NCI-H1694 treated with DMSO at 0.1 percent for 48 hours (cell line): ENCODE measurements at regions not wholly inside any gene's neighbourhood (a gene's known extent, or its start where the extent isn't known, plus 50 kb on each side); places are given as distances from the start of the nearest gene placed in this dataset.
A peak's percentile ranks its signal among the peaks of the same experiment; 100 is the strongest.
"Not testable (repeated sequence)": the region's sequence is repeated elsewhere in the genome, so short reads cannot be mapped to it uniquely, and the experiment has no call there.

Experiments used
- DNase-seq: peaks from one replicate; lab custom pipeline; 2025; lab: John Stamatoyannopoulos, UW

DNA sequence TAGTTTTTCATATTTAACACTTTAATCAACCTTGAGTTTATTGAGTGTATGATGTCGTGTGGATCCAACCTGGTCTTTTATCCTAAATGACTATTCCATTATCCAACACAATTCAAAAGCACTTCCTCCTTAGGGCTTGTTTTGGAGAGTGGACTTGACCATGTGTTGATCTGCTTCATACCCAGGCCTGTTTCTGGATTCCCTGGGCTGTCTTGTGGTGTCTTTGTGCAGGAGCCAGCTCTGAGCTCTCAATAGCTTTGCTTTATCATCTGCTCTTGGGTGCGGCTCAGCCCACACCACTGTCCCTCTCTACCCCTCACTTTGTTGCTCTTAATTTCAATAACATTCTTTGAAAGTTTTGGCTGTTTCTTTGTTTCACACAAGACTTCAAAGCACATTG, 70.9 kb upstream of the CHST15 start:
- DNase-seq, result no peak

DNA sequence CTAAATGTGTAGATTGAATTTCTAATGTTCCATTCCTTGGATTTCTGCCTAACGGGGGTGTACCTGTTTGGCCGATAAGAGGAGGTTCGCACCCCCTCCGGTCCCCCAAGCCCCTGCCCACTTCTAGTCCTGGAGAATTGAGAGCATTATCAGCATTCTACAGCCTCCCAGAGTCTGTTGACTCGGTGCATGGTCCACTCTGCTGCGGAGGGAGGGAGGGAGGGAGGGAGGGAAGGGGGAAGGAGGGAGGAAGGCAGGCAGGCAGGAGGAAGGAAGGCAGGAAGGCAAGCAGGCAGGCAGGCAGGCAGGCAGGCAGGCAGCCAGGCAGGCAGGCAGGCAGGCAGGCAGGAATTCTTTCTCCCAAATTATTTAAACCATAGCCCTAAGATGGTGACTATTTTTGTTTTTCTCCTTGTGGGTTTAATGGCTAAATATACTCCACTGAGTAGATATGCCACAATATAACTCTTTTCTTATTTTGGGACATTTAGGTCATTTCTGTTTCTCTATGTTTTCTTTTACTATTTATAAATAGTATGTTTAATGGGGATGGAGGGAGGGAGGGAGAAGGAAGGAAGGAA, 69.5 kb upstream of the CHST15 start:
- no peak for DNase-seq

DNA sequence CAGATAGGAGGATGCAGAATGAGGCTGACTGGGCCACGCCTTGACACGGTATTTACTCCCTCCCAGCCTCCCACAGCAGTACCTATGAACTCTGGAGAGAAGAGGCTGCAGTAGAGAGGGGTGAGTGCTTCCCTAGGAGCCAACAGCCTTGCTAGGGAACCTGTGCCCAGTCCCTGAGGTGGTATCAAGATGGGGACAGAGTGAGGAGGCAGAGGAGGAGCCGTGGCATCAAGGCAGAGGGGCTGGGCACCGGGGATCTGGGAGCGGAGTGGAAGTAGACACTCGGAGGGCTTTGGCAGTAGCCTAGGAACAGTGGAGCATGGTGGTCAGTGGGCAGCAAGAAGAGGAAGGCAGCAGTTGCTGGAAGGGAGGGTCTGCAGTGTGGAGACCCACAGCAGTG, 68.7 kb upstream of the CHST15 start:
- DNase-seq, result no peak

DNA sequence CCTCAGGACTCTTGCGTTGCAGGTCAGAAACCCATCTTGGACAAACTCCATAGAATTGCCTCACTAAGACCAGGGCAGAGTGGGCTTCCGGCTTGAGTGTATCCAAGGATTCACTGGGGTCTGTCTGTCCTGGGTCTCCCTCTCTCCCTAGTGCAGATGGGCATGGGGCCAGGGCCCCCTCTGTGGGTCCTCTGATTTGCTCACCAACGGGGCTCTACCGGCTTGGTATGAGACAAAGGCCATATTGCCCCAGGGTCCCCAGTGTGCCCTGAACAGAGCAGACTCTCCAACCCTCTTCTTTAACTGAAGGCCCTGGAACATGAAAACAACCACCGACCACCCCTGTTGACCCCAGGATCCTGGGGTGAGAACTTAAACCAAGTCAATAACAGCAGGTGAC, 68.2 kb upstream of the CHST15 start:
- DNase-seq, result no peak

DNA sequence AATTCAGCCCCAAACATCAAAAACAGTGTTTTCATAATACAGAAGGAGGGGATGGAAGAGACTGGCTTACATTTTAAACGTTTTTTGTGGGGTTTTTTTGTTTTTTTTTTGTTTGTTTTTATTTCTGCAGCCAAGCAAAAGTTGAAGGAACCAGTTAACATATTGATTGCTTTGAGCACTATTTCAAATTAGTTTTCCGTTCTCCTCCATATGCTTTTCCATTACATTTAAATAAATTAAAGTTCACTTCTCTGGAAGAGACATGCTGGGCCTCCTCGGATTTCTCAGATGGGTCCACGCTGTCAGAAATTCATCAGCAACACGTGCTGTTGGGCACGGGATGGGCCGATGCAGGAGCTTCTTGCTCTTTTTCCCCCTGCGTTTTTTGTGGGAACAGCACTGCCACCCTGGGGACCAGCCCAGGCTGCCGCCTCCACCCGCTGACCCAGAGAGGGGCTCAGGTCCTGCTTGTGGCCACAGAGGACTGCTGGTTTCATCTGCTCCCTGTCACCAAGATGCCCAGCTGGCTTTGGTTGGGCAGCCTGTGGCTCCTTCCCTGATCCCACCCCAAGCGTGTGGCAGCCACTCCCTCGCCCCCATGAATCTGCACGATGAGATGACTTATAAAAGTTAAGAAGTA, 67.7 kb upstream of the CHST15 start:
- DNase-seq, result no peak

DNA sequence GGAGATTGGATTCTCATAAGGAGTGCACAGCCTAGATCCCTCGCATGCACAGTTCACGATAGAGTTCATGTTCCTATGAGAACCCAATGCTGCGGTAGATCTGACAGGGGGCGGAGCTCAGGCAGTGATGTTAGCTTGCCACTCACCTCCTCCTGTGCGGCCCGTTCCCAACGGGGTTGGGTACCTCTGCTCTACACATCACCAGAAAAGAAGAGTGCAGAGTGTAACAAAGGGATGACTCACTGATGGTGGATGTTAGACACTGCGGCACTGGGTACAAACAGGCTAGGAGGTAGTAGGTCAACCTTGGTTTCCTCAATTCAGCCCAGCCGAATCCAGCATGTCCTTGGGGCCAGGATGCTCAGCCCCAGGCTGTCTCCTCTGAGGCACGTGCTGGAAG, 66.8 kb upstream of the CHST15 start:
- no peak for DNase-seq

DNA sequence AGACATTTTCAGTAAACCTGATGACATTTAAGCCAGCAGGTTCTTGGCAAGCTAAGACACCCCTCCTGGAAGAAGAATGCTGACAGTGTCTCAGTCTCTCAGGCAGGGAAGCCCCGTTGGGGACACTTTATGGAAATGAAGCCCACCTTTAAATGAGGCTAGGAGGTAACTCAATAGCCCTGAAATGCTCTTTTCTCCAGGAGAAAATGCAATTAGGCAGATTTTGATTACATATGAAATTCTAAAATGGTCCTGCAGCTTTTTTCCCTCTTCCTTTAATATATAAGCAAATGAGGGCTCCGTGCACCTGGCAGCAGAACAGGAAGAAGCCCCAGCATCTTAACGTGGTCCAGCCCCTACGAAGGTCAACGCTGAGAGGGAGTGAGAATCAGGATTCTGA, 65.8 kb upstream of the CHST15 start:
- DNase-seq, result no peak

DNA sequence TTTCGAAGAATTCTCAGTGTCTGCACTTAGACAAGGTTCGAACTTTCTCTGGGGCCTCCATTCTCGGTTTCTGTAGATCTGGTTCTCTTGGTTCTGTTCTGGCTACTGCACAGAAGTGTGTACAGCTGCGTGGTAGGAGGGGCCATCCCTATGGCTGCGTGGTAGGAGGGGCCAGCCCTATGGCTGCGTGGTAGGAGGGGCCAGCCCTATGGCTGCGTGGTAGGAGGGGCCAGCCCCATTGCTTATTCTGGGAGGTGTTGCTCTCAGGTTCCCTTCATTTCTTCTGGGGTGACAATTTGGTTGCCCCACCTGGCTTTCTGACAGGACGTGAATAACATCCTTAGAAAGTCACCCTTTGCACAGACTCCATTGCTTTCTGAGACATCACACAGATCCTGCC, 65.2 kb upstream of the CHST15 start:
- no peak for DNase-seq

DNA sequence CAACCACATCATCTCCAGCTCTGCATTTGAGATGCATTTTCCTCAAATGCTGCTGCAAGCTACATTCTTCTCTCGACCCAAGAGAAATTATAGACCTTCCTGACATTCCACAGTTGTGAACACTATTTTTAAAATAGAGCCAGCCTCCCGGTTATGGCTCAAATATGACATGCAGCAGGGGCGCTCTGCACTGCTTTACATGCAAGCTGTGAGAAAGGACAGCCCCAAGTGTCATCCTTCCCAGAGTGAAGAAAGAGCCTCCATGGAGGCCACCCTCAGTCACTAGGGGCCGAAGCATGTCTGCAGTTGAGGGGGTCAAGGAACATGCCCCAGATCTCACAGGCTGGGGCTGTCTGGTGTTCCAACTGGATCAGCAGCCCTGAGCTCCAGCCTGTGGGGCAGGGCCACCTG, 63.9 kb upstream of the CHST15 start:
- DNase-seq, result no peak

DNA sequence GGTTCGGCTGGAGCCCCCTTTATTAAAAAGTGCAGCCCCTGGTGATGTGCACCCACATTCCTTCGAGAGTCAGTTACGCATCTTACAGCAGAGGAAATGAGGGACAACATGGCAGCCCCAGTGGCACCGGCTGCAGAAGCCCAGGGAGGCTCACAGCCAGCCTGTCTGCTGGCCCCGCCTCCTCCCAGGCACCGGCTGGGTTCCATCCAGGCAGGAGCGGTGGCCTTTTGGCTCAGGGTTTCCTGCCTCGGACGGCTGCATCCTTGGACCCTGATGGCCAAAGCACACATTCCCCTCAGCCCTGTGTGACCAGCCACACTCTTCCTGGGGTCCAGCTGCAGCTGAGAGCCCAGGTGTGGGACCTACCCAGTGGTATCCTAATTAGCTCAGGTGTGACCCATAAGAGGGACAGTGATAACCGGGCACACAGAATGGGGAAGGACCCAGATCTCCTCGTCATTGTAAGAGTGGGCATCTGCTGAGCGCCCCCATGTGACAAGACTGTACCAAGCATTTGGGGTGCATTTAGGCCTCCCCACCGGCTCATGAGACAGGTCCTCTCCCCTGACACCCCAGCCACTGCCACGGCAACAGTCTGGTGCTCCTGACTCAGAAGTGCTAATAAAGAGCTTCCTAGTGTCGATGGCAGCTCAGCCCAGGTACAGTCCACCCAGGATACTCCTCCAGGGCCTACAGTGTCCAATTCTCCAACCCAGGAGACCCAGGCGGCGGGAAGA, 63.3 kb upstream of the CHST15 start:
- DNase-seq, result no peak

DNA sequence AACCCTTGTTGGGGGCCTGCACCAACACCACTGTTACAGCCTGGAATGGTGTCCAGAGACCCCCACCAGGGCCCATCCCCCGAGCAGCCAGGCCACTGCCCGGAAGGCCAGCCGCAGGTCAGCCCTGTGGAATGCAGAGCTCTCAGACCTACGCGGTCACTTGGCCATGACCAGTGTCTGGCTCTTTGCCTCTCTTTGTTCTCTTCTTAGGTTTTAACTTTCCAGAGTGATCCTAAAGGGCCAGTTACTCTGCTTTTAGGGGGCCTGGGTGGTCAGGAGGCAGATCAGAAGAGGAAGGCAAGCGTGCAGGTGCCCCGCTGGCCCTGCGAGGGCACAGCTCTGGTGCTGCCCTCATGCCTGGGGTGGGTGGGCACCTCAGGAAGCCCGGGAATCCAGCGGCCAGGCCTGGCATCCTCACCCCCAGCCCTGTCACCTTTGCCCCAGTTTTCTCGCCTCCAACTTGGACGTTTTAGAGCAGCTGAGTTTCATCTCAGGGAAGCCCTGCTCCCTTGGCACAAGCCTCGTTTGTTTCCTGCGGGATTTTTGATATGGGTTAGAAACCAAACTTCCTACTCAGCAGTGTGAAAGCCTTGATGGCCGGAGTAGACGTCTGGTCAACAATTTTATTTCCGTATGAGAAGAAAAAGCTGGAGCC, 62.5 kb upstream of the CHST15 start:
- DNase-seq, result no peak

DNA sequence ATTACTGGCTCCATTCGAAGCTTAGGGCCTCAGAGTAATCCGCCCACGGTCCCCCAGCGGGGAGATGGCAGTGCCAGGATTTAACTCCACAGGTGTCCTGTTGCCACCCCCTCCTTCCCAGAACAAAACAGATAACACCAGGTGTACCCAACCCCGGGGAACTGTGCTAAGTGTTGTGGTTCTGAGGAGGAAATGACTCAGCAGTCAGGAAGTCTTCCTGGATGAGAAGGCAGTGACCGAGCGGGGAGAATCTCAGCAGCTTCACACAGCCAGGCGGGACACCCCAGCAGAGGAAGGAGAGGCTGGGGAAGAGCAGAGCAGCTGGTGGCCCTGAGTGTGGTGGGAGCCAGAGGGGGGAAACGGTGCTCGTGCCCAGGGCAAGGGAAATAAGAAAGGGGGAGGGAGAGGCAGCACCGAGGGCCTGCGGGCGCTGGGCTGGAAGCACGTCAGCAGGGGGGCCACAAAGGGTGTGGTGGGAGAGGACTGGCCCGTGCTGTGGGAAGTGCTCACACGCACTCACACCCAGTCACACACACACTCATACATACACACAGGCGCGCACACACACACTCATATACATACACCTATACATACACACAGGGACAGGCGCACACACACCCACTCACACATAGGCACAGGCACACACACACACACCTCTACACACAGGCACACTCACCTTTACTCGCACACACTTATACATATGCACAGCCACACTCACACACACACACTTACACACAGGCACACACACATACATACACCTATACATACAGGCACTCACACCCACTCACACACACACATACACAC, 59.8 kb upstream of the CHST15 start:
- DNase-seq, result no peak

DNA sequence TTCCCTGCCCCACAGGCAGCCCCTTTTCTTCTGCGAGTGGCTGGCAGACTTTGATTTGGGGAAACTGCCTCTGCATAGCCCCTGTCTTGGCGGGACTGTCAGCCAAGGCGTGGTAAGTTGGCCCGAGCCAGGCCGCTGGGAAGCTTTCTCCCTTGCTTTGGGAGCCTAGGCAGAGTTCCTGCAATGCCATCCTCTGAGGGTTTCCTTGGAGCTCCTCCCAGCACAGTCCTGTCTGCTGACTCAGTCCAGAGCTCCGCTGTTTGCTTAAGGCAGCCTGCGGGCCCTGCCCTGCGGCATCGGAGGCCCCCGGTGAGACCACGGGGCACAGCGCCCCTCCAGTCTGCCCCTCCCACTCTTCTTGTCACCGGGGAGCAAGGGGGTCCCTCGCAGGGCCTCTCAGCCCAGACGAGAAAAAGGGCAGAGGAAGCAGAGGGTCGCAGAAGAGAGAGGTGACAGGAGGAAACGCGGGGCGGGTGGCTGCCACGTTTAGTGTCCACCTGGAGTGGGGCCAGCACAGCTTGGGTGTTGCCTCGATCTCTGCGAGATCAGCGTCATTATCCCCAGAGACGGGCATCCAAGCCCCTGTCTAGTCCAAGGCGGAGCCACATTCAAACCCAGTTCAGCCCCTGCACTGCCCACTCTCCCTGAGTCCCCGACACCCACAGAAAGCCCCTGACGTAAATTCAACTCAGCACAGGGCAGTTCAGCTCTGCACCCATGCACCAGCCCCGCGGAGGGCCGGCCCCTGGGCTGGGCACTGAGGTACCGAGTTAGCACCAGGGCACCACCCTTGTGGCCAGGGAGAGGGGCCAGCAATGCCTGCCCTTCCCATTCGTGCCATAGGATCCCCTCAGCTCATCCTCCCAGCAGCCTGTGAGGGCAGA, 59.0 kb upstream of the CHST15 start:
- no peak for DNase-seq

DNA sequence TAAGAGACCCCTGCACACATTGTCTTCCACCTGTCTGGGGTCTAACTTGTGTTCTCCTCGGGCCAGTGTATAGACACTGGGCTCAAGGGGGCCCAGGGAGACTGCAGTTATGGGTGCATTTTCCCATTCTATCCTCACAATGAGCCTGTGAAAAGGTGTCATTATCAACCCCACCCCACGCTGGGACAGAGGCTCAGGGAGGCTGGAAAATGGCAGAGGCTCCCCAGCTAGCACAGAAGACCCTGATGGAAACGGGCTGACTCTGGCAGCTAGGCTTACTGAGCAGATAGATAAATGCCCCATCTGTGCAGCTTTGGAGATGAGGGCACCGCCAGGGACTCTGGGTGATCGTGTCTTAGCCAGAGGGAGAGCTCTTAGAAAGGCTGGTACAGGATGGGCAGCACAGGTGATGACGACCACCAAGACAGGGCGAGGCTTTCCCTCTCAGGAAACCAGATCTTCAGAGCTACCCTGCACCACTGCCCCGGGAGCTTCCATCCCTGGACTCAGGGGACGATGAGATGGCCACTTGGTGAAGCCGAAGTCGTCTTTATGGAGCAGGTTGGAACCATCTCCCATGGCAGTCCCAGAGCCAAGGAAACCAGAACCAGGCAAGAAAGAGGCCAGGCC, 58.2 kb upstream of the CHST15 start:
- DNase-seq, result no peak

DNA sequence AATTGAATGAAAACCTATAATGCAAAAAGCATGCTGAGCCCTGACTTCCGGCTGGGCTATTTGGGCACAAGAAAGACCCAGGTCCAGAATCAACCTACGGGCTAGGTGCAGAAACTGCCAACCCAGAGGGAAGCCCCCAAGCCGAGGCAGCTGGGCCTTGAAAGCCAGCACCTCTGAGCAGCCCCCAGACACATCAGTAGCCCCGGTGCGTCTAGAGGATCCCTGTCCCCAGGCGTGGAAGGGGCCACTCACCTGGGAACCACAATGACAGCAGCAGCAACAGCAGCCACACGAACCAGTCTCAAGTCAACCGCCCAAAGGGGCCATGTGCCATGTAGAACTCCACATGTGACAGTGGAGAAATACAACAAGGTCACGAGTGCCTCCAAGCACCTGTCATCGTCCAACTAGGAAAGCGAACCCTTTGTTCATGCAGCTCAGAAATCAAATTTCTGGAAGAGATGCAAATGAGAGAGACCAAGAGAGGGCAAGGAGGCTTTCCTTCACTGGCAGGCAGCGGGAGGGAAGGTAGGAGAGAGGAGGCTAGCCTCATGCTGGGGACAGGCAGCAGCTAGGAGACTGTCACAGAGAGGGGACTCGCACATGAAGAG, 57.5 kb upstream of the CHST15 start:
- DNase-seq, result no peak

DNA sequence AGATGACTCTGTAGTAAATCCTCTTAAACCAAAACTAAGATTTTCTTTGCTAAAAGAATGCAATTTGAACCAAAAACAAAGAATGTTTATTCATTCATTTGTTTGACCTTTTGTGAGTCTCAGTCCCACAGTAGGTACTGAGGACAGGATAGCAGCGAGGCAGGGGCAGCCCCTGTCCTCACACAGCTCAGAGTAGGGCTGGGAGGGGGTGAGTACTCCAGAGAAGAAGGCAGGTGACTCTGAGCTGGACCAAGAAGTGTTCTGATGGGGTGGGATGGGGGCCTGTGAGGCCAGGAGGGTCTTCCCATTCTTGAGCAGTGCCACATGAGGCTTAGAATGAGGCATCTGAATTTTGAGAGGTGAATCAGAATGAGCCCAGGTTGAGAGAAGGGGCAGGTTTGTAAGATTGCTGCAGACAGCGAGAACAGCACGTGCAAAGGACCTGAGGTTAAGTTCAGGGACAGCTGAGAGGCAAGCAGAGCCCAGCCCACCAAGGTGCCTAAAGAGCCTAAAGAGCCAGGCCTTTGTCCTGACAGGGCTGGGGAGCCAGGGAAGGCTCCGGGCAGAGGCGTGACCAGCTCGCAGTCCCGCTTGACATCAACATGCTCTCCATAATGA, 56.9 kb upstream of the CHST15 start:
- DNase-seq, result no peak

DNA sequence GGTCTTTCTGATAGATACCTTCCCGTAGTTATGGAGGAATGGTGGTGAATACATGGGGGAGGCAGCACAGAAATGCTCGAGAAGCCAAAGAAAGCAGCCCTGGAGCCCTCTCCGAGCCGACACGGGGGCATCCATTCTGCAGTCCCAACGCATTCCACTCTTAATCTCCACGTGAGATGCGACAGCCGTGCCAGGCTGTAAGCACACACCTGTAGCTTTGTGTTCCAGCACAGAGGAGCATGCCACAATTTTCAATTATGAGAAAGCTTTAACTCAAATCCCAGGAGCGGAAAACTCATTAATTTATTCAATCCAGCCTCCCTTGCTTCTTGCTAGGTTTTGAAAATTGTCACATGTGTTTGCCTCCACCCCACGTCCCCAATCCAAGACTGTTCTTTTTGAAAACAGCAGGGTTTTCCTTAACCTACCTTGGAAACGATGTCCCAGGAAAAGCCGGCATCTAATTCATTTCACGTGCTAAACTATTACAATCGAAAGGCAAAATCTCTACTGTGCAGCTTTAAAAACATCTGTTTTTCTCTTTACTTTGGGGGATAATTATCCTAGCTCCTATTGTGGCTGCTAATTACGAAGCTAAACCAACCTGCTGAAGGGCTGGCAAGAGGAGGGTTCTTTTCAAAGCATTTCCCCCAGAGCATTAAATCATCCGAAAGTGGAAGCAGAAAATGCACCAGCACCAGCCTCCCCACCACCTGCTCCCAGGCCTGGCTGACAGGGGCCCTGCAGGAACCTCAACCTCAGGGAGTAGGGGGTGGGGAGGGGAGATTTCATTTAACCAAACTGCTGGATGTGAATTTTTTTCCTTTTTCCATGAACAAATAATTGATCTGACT, 56.0 kb upstream of the CHST15 start:
- DNase-seq, result peak; percentile 71

DNA sequence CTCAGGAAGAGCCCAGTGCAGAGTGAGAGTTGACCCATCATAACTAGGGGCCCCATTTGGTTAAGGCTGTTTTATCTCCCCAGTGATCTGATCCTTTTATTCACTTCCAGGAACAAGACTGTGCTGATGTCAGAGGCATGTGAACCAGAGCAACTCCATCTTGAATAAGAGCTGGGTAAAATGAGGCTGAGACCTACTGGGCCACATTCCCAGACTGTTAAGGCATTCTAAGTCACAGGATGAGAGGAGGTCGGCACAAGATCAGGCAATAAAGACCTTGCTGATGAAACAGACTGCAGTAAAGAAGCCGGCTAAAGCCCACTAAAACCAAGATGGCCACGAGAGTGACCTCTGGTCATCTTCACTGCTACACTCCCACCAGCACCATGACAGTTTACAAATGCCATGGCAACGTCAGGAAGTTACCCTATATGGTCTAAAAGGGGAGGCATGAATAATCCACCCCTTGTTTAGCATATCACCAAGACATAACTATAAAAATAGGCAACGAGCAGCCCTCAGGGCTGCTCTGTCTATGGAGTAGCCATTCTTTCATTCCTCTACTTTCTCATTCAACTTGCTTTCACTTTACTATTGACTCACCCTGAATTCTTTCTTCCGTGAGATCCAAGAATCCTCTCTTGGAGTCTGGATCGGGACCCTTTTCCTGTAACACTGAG, 55.3 kb upstream of the CHST15 start:
- DNase-seq, result not testable (repeated sequence)
